SK-N-MC (cell line): ENCODE measurements at regions not wholly inside any gene's neighbourhood (a gene's known extent, or its start where the extent isn't known, plus 50 kb on each side); places are given as distances from the start of the nearest gene placed in this dataset.

Experiments
- EZH2 ChIP-seq: fragments of 200-600 bp; sonication (generic); IDR thresholded peaks from one replicate; pipeline ENCODE4 v1.6.1; 2017; ENCODE audit warnings: antibody characterized with exemption
- FOXP2 ChIP-seq: optimal IDR thresholded peaks from 2 replicates; pipeline ENCODE3; 2011; ENCODE audit warnings: mild to moderate bottlenecking, moderate library complexity; ENCODE audit not compliant: insufficient read depth; ENCODE audit errors: extremely low read length, control extremely low read depth
- POLR2AphosphoS5 ChIP-seq: IDR thresholded peaks from 2 replicates; pipeline ENCODE4 v1.6.1; 2012; ENCODE audit warnings: mild to moderate bottlenecking, low read depth, low read length, borderline replicate concordance

DNA sequence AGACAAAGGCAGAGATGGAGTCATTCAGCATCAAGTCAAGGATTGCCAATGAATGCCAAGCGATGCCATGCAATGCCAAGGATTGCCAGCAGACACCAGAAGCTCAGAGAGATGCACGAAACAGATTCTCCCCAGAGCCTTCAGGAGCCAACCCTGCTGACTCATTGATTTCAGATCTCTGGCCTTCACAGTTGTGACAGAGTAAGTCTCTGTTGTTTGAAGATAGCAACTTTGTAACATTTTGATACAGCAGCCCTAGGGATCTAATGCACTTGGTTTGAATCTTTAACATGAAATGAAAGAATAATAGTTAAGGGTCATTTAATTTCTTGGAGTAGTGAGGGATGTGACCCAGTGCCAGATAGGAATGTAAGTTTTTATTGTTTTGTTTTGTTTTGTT, 287.4 kb upstream of the RUNX1 start:
- no peak for TF ChIP-seq EZH2
- TF ChIP-seq POLR2AphosphoS5: no peak
- TF ChIP-seq FOXP2: no peak
